DMS153 treated with DMSO at 0.1 percent for 48 hours (cell line): ENCODE measurements at regions not wholly inside any gene's neighbourhood (a gene's known extent, or its start where the extent isn't known, plus 50 kb on each side); places are given as distances from the start of the nearest gene placed in this dataset.
A peak's percentile ranks its signal among the peaks of the same experiment; 100 is the strongest.
"Not testable (repeated sequence)": the region's sequence is repeated elsewhere in the genome, so short reads cannot be mapped to it uniquely, and the experiment has no call there.

Experiments
- DNase-seq: peaks from one replicate; lab custom pipeline; 2025; ENCODE audit not compliant: unreplicated experiment; lab: John Stamatoyannopoulos, UW

DNA sequence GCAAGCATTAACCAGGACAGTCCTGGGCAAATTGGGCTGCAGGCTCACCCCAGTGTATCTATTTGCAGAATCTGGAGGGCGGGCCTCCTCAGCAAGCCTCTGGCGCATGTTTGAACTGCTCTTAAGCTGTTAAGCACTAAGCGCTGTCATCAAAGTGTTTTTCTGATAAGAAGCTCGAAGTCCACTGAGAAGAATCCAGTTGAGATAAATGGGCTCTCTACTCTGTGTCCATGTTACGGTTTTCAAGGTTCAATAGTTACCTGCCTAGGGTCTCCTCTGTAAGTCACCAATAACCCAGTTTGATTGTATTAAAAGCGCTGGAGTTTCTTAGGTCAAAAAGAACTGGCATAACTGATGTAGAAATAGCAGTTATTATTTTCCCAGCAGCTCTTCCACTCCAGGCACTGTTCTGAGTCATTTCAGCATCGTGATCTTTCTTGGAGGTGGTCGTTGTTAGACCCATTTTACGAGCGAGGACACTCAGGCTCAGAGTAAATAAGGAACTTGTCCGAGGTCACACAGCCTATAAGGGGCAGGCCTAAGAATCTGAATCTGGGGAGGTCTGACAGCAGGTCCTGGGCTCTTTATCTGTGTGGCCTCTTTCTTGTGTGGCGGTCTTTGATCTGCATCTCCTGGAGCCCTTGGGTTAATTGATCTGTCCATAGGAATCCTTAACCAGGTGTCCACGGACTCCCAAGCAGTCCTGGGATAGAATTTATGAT is 207.4 kb upstream of the ZNF217 start:
- no peak for DNase-seq

- no peak for DNase-seq
Observed at GRCh38 chr20:53800418-53800817, 206.8 kb upstream of the ZNF217 start.

GRCh38 chr20:53797085-53797484 is 203.4 kb upstream of the ZNF217 start:
- no peak for DNase-seq

- DNase-seq, result no peak
Observed at GRCh38 chr20:53795170-53795569, 201.5 kb upstream of the ZNF217 start.

GRCh38 chr20:53794529-53795115 is 201.0 kb upstream of the ZNF217 start:
- no peak for DNase-seq

GRCh38 chr20:53793783-53794383 is 200.2 kb upstream of the ZNF217 start:
- DNase-seq, result no peak

DNA sequence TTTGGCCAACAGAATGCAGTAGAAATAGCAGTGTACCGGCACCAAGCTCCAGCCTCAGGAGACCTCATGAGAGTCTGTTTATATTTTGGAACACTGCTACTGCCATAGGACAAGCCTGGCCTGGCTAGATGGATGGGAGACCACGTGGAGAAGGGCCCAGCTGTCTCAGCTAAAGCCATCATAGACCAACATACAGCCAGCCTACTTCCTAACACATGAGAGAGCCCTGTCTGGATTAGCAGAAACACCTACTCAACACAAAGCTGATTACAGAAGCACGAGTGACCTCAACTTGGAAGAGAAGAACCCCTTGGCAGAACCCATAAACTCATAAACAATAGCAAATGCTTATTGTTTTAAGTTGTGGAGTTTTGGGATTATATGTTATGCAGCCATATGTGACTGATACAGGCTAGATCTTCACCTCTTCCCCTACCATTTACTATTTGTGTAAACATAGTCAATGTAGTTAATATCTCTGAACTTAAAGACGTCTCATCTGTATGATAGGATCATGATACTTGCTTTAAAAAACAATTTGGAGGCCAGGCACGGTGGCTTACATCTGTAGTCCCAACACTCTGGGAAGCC is 199.4 kb upstream of the ZNF217 start:
- DNase-seq, result no peak

DNA sequence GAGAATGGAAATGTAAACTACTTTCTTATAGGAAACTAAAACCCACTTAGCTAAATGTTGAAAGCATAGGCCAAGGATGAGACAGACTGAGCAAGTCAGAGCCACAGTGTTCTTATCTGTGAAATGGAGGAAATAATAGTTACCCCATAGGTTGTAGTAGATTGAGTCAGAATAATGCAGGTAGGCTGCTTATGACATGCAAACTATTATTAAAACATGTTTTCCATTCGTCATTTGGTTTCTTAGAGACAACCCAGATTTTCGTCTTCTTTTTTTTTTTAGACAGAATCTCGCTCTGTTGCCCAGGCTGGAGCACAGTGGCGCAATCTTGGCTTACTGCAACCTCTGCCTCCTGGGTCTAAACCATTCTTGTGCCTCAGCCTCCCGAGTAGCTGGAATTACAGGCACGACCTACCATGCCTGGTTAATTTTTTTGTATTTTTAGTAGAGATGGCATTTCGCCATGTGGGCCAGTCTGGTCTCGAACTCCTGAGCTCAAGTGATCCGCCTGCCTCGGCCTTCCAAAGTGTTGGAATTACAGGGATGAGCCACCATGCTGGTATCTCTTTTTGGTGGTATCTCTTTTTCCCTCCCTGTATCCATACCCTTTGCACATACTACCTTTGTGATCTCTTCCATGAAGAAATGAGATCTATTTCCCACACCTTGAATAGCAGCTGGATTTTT is 196.5 kb upstream of the ZNF217 start:
- DNase-seq, result no peak

DNA sequence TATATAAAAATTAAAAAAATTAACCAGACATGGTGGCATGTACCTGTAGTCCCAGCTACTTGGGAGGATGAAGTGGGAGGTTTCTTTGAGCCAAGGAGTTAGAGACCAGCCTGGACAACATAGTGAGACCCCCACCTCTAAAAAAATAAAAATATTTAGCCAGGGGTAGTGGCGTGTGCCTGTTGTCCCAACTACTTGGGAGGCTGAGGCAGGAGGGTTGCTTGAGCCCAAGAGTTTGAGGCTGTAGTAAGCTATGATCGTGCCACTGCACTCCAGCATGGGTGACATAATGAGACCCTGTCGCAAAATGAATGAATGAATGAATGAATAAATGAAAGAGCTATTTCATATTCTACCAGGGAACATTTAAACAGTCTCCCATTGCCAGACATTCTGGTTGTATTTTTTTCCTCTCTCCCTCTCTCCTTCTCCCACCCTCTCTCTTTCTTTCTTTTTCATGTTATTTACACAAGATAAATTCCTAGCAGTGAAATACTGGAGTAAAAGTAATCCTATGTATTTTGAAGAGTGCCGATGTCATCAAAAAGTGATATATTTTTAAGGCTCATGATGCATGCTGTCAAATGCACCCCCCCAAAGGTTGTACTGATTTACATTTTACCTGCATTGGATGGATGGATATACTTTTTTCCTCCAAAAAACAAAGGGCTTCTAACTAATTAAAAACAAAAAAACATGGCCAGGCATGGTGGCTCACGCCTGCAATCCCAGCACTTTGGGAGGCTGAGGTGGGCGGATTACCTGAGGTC is 194.8 kb upstream of the ZNF217 start:
- DNase-seq, result no peak

GRCh38 chr20:53787491-53787931 is 193.9 kb upstream of the ZNF217 start:
- not testable (repeated sequence) for DNase-seq

DNA sequence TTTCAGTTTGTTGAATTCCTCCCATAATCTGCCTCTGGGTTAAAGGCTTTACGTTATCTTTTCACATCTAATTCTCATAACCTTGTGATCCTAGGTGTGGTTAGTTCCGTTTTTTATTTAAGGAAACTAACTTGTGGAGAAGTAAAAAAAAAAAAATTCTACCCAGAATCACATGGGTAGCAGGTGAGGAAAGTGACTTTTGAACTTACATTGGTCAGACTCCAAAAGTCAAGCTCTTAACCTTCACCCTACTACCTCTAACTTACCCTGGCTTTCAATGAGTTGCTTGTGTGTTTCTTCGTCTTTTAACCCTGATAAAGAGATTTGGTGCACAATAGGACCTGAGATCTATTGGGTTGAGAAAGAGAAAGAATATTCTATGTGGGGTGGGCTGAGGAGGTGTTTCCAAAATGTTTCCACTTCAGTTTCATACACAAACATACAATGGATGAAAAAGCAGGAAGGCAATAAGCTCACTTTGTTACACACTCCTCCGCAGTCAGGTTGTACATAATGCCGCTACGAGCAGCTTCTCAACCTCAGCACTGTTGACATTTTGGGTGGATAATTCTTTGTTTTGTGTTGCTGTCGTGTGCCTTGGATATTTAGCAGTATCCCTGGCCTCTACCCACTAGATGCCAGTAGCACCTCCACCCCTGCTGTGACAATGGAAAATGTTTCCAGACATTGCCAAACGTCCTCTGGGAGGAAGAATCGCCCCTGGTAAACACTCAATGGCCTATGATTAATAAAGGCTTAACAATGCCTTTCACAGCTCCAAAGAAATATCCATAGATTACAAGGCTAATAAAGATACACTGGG is 193.0 kb upstream of the ZNF217 start:
- DNase-seq, result peak; percentile 31

GRCh38 chr20:53786071-53786444 is 192.4 kb upstream of the ZNF217 start:
- peak; percentile 9 for DNase-seq

GRCh38 chr20:53785320-53785719 is 191.7 kb upstream of the ZNF217 start:
- no peak for DNase-seq

- DNase-seq, result no peak
Observed at GRCh38 chr20:53783768-53784167, 190.1 kb upstream of the ZNF217 start.

DNA sequence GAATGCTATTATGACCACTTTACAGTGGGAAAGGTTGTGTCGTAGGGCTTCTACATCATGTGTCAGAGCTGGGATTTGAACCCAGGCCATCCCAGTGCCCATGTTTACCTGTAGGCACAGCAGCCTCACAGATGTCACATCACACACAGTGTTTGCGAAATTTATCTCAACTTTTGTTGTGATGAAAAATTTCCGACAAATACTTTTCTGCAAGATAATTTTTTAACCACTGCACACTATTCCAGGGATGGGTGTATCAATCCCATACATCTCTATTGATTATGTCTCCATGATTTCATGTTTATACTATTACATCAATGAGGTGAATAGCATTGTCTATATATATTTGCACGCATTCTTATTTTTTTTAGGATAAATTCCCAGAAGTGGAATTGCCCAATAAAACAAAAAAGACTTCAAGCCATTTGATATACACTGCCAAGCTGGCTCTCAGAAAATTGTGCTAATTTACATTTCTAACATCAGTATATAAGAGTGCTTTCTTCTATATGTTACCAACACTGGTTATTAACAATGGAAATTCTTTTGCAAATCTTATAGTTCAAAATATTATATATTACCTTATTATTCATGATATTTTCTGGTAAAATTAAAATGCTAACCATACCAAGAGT is 189.1 kb upstream of the ZNF217 start:
- DNase-seq, result no peak

- DNase-seq, result no peak
Observed at GRCh38 chr20:53779822-53780221, 186.2 kb upstream of the ZNF217 start.

DNA sequence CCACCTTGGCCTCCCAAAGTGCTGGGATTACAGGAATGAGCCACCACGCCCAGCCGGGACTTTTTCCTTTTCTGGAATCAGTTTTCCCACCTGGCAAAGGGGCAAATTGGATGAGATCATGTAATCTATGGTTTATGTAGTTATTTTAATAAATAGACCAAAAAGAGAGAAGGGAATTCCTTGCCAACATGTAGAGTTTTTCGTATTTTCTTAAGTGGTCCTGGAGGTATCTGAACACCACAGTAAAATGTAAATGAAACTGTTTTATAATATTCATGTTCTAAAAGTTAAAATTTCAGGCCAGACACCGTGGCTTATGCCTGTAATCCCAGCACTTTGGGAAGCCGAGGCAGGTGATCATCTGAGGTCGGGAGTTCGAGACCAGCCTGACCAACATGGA is 185.1 kb upstream of the ZNF217 start:
- no peak for DNase-seq

- no peak for DNase-seq
Observed at GRCh38 chr20:53778041-53778516, 184.4 kb upstream of the ZNF217 start.

GRCh38 chr20:53777402-53777801 is 183.8 kb upstream of the ZNF217 start:
- DNase-seq, result not testable (repeated sequence)
